HUES48 (cell line): ENCODE measurements at regions not wholly inside any gene's neighbourhood (a gene's known extent, or its start where the extent isn't known, plus 50 kb on each side); places are given as distances from the start of the nearest gene placed in this dataset.

Experiments used
- H3K27ac ChIP-seq: one replicate; pipeline ENCODE4 v1.7.0; 2013; ENCODE audit warnings: low read depth, low read length, inconsistent platforms
- H3K27me3 ChIP-seq: 2 replicates; pipeline ENCODE4 v1.6.1; 2013; ENCODE audit warnings: mild to moderate bottlenecking, low read length; ENCODE audit not compliant: control insufficient read depth, insufficient read depth
- H3K36me3 ChIP-seq: 2 replicates; pipeline ENCODE4 v1.6.1; 2013; ENCODE audit warnings: low read length; ENCODE audit not compliant: control insufficient read depth, insufficient read depth
- H3K4me1 ChIP-seq: 2 replicates; pipeline ENCODE4 v1.6.1; 2013; ENCODE audit warnings: mild to moderate bottlenecking, low read length; ENCODE audit not compliant: control insufficient read depth, insufficient read depth
- H3K4me3 ChIP-seq: 2 replicates; pipeline ENCODE4 v1.5.1; 2013; ENCODE audit warnings: mild to moderate bottlenecking, low read depth, low read length
- H3K9ac ChIP-seq: 2 replicates; pipeline ENCODE4 v1.6.1; 2013; ENCODE audit warnings: mild to moderate bottlenecking, low read depth, low read length, moderate library complexity
- H3K9me3 ChIP-seq: 2 replicates; pipeline ENCODE4 v1.6.1; 2013; ENCODE audit warnings: low read length; ENCODE audit not compliant: control insufficient read depth, insufficient read depth

- Histone ChIP-seq H3K4me3 (no peak overlapping the region), H3K9ac (no peak overlapping the region), H3K36me3 (peaks cover 4% of the 10 kb centered on the region; the same call in 1 of the 2 replicates), H3K9me3 (0 out of 2 replicates have a peak, but pooled peaks cover 3% of the 10 kb centered on the region), H3K27me3 (no peaks in the 10 kb centered on the region), H3K27ac (no peak overlapping the region), H3K4me1 (no peaks in the 10 kb centered on the region)
Measured at GRCh38 chr17:63378411-63379375, 67.4 kb downstream of the CYB561 start.

- Histone ChIP-seq H3K36me3 (peaks cover 4% of the 10 kb centered on the region; the same call in 1 of the 2 replicates), H3K4me3 (no peak overlapping the region), H3K4me1 (no peaks in the 10 kb centered on the region), H3K27me3 (no peaks in the 10 kb centered on the region), H3K9ac (no peak overlapping the region), H3K27ac (no peak overlapping the region), H3K9me3 (0 out of 2 replicates have a peak, but pooled peaks cover 3% of the 10 kb centered on the region)
Measured at GRCh38 chr17:63379636-63380035, 66.5 kb downstream of the CYB561 start.

- Histone ChIP-seq H3K9me3 (0 out of 2 replicates have a peak, but pooled peaks cover 3% of the 10 kb centered on the region), H3K27me3 (no peaks in the 10 kb centered on the region), H3K36me3 (peaks cover 4% of the 10 kb centered on the region; the same call in 1 of the 2 replicates), H3K9ac (no peak overlapping the region), H3K27ac (no peak overlapping the region), H3K4me1 (no peaks in the 10 kb centered on the region), H3K4me3 (no peak overlapping the region)
Measured at GRCh38 chr17:63381101-63381729, 64.9 kb downstream of the CYB561 start.

GRCh38 chr17:63382136-63382535, 64.0 kb downstream of the CYB561 start:
- H3K27ac ChIP-seq: no peak overlapping the region
- no peaks in the 10 kb centered on the region for H3K4me1 ChIP-seq
- H3K4me3 ChIP-seq: no peak overlapping the region
- peaks cover 4% of the 10 kb centered on the region; the same call in 1 of the 2 replicates for H3K36me3 ChIP-seq
- no peaks in the 10 kb centered on the region for H3K9me3 ChIP-seq
- H3K9ac ChIP-seq: no peak overlapping the region
- H3K27me3 ChIP-seq: no peaks in the 10 kb centered on the region
